ENCODE measurements at regions not wholly inside any gene's neighbourhood (a gene's known extent, or its start where the extent isn't known, plus 50 kb on each side); places are given as distances from the start of the nearest gene placed in this dataset.
"Not testable (repeated sequence)": the region's sequence is repeated elsewhere in the genome, so short reads cannot be mapped to it uniquely, and the experiment has no call there.

DNA sequence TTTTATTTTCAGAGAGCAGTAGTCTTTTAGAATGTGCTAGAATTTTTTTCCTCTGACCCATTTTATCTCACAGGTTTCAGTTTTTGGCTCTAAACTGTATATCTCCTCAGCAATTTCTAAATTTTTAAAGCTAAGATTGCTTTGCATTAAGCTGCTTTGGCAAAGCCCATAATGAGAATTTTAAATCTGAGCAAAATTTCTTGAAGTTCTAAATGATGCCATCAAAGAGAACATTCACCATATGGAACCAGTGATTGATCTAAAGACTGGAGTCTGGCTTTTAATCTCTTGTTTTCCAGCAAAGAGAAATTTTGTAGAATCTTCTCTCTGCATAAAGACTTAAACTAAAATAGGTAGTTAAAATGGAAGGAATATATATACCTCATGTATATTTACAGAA lies 313.6 kb downstream of the TBC1D32 start:
- no peak for DNase-seq

DNA sequence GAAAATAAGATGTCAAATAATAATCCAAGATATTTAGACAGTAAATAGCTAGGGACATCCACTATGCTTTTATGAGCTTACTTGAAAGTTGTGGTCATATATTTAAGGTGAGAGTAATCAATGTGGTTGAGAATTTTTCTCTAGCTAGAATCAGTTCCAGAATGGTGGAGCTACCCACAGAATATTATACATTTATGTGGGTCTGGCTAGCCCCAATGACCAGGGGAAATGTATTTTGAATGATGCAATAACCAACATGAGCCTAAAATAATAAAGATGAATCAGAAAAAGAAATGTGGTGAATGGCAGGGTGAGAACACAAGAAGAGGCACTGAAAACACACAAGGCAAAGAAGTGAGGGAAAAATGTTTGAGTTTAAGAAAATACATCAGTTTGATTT lies 325.7 kb downstream of the TBC1D32 start:
- no peak for DNase-seq

DNA sequence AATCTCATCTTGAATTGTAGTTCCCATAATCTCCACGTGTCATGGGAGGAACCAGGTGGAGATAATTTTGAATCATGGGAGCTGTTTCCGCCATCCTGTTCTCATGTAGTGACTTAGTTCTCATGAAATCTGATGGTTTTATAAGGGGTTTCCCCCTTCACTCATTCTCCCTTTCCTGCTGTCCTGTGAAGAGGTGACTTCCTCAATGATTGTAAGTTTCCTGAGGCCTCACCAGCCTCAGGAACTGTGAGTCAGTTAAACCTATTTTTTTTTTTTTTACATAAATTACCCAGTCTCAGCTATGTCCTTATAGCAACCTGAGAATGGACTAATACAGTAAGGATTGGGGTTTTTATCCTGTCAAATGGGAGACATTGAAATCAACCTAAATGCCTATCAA lies 328.3 kb downstream of the TBC1D32 start:
- no peak for DNase-seq

DNA sequence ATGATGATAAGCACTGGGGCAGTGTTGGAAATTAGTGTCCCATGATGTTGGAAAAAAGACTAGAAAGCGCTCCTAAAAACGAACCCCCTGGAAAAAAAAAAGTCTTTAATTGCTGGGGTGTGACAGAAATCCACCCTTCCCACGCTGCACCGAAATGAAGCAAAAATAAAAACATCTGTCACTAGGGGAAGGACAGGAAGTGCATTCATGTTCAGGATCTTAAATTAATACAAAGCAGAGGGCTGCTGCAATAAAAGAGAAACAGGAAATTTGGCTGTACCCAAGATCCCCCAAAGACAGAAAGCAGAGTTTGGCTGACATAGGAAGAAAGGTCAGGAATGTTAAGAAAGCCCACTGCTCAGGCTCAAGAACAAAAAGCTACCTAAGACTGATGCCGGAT lies 333.9 kb downstream of the TBC1D32 start:
- no peak for DNase-seq

DNA sequence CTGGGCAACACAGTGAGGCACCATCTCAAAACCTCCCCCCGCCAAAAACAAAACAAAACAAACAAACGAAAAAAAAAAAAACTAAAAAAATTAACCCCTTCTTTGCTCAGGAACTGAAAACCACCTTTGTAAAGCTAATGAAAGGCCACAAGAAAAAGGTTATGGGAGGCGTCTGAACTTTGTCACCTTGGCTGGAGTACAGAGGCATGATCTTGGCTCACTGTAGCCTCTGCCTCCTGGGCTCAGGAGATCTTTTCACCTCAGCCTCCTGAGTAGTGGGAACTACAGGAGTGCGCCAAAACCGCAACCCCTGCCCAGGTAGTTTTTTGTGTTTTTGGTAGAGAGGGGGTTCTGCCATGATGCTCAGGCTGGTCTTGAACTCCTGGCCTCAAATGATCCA lies 337.9 kb downstream of the TBC1D32 start:
- no peak for DNase-seq

DNA sequence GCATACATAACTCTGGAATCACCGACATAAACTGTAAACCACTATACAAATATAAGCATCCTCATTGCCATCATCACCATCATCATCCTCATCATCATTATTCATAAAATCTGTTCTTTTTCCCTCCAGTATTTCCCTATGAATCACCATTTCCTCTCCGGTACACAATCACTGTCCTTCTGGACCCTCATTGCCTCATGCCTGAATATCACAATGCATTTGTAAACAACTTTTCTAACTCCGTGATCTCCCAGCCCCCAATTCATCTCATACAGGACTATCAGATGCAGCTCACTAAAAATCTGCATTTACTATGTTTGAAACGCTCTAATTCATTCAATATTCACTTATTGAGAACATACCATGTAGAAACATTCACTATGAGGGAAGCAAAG lies 339.7 kb downstream of the TBC1D32 start:
- DNase-seq = no peak

DNA sequence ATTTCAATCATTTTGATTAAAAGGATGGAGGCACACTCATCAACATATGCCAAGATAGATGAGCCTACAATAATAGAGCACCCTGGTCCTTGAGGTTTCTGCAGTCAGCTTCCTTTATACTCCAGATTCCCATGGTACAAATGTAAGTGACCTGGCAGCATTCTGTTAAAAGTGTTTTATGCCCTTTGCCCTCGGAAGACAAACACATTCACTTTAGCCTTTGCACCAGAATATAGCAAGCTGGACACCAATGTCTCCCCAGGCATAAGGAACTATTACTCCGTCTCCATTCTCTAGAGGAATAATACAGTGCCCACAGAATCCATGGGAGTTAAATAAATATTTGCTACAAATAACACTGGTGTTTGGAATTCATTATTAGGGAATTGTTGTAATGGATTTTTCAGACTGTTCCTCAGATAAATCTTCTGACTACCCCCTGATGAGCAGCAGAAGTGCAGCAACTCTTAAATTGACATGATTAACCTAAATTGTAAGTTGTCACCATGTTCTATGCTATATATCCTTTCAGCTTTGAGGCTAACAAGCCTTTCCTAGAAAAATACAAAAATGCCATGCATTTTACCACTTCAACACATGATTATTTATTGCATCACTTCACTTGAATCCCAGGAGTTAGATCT lies 340.2 kb downstream of the TBC1D32 start:
- no peak for DNase-seq

DNA sequence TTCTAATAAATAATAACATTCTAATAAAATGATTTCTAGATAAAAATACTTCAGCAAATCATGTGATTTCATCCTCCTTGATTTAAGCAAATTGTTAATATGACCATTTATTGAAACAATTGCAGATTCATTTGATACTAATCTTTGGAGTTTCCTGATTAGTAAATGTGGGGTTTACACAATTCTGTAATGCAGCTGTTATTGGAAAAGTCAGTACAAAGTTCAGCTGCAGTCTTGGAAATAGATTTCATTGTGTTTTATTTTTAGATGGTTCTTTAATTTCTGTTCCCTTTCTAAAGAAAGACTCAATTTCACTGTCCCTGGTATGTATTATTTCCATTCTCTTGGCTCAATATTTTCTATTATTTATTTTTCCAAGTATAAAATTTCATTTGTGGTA lies 342.0 kb downstream of the TBC1D32 start:
- DNase-seq = no peak

DNA sequence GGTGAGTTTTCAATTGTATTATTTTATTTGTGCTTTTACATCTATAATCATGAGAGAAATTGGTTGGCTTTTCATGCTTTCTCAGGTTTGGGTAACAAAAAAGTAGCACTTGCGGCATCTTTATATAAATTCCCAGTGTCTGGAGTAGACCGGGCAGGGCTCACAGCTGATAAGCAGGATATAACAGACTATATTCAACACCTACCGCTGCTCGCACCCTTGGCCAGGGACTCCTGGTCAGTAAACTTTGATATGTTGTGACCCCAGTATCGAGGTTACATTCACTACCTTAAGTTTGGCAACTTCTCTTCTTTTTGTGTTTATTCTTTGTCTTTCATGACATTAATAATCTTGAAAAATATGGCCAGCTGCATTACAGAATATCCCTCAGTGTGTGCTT lies 343.4 kb downstream of the TBC1D32 start:
- no peak for DNase-seq

DNA sequence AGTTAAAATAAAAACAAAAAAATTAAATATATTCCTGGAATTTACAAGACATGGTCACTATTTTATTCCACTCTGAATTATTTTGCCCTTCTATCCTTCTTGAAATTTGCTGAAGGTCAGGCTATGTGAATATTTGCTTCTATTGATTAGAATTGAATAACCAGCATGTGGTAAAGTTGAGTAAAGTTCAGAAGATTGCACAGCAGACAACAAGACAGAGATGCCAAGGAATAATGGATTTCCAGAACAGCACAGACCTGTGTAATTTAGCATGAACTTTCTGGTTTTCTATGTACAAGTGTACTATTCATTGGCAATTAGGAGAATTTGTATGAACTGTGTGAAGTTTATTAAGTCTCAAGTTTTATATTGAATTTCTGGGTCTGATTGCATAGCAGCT lies 352.4 kb downstream of the TBC1D32 start:
- DNase-seq = no peak

DNA sequence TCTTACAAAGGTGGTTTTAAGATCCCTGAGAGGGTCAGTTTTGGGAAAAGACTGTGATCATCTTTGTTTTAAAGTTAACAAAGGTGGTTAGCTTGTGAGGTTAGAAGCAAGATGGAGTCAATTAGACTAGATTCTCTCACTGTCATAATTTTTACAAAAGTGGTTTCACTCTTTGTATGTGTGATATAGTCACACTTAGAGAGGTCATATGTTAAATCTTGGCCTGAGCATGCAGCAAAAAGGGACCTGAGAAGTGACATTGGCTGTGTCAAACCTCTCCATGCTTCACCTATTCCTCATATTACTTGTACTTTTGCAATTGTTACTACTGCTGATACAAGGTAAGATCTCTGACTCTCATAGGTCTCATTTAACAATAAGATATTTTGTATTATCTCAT lies 368.0 kb downstream of the TBC1D32 start:
- DNase-seq = no peak

DNA sequence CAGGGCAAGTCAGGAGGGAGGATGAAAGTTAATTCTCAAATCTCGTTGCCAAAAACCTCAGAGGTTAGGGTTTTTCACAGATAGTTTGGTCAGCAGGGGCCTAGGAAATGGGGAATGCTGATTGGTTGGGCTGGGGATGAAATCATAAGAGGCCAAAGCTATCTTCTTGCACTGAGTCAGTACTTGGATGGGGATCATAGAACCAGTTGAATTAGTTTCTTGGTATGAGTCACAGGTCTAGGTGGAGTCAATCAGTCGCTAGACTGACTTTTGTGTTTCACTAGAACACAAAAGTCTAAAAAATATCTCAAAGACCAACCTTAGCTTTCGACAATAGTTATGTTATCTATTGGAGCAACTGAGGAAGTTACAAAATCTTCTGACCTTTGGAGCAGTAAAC lies 368.5 kb downstream of the TBC1D32 start:
- DNase-seq = no peak

DNA sequence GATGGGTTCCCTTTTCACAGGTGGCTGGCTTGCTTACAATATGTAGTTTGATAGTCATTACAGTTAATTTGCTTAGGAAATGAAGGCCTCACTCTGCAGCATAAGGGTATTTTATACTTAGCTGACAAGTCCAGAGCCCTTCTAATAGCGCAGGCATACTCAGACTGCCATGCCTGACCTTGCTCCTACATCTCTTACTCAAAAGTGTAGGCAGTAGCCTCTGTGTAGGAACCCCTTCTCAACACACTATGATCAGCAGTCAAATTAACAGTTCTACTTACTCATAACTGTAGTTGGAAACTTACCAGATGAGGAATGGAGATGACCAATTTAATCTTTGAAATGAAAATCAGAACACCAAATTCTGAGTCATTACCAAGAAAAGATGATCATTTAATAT lies 373.5 kb downstream of the TBC1D32 start:
- no peak for DNase-seq

DNA sequence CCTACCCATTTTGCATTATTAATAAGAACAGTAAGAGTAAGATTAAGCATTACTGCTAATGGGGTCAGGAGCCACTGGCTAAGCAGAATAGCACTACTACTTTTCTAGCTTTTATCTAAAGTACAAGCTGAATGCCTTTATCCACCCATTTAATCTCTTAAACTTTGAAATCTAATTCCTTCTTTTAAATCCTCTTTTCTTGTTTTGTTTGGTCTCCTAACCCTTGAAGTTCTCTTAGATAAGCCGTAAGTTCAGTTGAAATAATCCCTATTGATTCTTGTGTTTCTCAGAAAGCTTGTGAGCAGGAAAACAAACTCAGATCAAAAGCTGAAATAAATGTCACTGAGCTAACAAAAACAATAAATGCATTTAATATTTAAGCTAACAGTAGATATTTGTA lies 380.2 kb downstream of the TBC1D32 start:
- DNase-seq = no peak

DNA sequence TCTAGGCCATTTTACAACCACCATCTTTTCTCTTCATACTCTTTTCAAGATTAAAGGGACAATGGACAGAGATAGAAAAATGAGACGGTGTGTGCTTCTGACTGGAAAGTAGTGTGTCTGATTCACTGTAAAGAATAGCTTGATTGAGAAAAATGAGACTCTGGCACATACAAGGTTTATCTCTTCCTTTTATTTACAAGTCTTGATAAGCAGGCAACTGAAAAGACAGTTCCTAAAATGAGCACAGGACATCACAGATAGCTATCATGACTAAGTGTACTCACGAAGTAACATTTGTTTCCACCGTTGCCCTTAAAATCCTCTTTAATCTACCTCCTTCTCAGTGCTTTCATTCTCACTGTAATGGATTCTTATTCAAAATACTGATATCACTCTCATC lies 383.0 kb downstream of the TBC1D32 start:
- no peak for DNase-seq

DNA sequence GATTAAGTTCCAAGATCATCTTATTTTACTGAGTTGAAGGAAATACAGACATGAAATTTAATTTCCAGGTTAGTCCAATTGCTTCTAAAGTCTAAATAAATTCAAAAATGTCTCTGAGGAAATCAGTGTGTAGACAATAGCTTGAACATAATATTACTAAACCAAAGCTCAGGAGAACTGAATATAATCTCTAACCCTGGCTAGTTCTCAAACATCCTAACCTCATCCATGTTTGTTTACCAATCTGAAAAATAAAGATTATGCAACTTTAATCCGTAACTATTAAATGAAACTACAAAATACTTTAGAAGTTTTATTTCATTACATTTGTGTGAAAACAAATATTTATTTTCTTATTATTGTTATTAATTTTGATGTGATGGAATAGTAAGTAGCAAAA lies 387.2 kb downstream of the TBC1D32 start:
- DNase-seq = no peak

DNA sequence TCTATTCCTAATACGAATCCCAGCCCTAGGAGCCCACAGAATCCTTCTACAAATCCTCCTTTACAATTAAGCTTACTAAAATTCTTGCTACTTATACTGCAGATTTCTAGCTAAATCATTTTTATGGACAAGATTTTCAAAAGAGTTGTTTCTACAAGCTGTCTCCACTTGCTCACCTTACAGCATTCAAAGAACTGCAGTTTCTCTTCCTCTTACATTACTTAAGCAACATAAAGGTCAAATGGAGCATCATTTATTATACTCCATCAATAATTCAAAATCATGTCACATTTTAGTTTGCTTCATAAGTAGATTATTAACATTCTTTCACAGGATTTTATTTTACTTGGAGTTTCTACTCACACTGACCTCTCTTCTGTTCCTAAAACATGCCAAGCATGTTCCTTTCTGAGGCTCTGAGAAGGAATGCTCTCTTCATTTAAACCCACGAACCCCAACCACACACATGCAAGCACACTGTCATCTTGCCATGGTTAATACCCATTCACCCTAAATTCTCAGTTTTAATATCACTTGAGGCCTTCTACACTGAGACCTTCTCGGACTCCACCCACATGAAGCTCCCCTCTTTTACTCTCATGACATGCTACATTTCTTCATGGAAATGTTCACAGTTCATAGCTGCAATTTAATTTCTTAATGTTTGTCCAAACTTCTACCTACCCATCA lies 388.2 kb downstream of the TBC1D32 start:
- DNase-seq = no peak

DNA sequence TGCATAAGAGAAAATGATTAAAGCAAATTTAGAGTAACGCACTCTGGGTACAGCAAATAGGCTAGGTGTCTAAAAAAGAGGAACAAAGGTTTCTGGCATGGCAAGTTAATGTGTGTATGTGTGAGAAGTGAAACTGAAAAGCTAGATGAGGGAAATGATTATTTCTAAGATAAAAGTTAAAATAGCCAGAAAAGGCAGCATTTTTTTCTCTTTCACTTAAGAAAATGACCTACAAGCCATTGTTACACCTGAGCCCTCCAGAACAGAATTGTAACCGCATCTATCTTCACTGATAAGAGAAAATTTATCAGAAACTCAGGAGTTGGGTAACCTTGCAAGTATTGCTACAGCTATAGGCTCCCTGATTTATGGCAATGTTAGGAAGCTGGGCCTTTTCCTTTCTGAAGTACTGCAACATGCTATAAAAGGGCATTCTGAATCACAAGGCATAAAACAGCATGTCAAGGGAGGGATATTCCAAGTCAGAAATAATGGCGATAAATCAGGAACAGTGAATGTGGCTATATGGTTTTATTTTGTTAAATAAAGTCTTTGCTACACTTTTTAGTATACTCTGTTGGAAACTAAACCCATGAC lies 395.3 kb downstream of the TBC1D32 start:
- DNase-seq = no peak

DNA sequence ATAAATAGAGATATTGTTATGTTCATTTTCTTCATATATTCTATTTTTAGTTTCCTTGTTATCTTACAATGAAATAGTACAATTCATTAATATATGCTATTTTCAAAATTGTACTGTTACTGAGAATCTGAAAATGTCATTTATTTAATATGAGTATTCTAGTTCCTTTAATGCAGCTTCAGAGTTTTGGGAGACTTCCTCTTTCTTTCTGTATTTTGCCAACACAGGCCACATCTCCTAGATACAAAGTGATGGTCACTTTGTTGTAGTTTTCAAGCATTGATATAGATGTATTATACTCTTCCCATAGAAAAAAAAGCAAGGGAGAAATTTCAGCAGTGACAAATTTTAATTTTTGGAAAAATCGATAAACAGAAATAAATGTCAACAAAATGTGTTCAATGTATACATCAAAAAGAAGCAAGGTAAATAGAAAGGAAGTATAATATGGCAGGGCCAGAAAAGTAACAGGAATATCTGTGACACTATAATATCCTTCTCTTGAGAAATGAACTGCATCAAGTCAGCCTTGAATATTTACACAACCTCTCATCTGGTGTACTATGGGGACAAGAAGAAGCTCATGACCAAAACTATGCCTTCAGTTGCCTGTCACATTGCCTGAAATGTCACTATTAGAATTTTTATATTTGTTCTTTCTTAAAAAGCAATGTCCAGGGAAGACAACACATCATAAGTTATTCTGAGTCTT lies 396.0 kb downstream of the TBC1D32 start:
- no peak for DNase-seq

DNA sequence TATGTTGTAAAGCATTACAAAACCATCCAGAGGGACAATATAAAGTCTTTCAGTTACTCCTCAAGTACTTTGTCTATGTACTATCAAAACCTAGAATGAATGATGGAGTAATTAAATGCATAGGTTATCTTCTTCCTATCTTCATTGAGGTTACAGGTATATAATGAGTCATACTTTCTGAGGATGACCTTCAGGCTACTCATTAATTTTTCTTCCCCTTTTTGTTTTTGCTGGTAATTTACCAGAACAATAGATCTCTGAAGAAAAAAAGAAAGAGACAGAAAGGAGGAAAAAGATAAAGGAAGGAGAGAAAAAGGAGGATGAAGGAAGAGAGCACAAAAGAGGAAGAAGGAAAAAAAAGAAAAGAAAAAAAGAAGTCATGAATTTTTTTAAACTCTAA lies 398.4 kb downstream of the TBC1D32 start:
- DNase-seq = no peak

DNA sequence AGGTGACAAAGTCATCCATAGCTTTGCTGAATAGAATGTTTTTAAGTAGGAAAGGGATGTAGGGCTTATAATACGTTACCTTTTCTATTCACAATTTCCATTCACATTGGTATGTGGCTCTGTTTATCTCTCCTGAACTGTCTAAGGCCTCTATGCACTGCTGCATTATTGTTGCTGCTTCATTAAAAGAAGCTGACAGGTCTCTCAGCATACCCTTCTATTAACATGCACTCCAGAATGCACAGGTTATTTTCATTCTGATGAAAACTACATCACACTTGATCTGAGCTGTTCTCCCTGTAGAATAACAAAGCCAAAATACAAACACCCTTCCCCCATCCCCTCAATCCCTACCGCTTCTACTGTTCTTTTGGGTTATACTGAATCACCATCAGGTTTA lies 399.3 kb downstream of the TBC1D32 start:
- DNase-seq = no peak

DNA sequence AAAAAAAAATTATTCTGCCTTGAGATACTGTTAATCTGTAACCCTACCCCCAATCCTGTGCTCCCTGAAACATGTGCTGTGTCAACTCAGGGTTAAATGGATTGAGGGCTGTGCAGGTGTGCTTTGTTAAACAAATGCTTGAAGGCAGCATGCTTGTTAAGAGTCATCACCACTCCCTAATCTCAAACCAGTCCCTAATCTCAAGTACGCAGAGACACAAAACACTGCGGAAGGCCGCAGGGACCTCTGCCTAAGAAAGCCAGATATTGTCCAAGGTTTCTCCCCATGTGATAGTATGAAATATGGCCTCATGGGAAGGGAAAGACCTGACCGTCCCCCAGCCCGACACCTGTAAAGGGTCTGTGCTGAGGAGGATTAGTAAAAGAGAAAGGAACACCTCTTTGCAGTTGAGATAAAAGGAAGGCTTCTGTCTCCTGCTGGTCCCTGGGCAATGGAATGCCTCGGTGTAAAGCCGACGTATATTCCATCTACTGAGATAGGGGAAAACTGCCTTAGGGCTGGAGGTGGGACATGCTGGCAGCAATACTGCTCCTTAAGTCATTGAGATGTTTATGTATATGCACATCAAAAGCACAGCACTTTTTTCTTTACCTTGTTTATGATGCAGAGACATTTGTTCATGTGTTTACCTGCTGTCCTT lies 402.6 kb downstream of the TBC1D32 start:
- not testable (repeated sequence) for DNase-seq

DNA sequence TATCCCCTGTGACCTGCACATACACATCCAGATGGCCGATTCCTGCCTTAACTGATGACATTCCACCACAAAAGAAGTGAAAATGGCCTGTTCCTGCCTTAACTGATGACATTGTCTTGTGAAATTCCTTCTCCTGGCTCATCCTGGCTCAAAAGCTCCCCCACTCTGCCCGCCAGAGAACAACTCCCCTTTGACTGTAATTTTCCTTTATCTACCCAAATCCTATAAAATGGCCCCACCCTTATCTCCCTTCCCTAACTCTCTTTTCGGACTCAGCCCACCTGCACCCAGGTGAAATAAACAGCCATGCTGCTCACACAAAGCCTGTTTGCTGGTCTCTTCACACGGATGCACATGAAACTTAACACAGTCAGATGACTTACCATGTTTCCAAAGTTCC lies 403.8 kb downstream of the TBC1D32 start:
- DNase-seq = not testable (repeated sequence)

DNA sequence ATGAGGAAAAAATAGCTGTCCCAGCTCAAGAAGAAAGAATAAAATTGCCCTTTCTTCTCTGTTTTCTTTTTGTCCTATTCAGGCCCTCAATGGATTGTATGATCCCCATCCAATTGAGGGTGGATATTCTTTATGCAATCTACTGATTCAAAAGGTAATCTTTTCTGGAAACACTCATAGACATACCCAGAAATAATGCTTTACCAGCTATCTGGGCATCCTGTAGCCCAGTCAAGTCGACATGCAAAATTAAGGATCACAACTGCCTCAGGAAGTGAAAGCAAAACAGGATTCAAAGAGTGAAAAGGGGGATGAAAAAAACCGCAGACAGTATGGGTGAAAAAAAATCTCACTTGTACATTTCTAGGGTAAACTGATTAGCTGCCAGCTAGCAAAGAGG lies 410.1 kb downstream of the TBC1D32 start:
- DNase-seq = no peak

Measured in stimulated activated CD4-positive, alpha-beta T cell treated with anti-CD3 and anti-CD28 coated beads, Interleukin-4, amount 100 ng/mL, for 1 hour (primary cell).